ENCODE measurements at regions not wholly inside any gene's neighbourhood (a gene's known extent, or its start where the extent isn't known, plus 50 kb on each side); places are given as distances from the start of the nearest gene placed in this dataset.

DNA sequence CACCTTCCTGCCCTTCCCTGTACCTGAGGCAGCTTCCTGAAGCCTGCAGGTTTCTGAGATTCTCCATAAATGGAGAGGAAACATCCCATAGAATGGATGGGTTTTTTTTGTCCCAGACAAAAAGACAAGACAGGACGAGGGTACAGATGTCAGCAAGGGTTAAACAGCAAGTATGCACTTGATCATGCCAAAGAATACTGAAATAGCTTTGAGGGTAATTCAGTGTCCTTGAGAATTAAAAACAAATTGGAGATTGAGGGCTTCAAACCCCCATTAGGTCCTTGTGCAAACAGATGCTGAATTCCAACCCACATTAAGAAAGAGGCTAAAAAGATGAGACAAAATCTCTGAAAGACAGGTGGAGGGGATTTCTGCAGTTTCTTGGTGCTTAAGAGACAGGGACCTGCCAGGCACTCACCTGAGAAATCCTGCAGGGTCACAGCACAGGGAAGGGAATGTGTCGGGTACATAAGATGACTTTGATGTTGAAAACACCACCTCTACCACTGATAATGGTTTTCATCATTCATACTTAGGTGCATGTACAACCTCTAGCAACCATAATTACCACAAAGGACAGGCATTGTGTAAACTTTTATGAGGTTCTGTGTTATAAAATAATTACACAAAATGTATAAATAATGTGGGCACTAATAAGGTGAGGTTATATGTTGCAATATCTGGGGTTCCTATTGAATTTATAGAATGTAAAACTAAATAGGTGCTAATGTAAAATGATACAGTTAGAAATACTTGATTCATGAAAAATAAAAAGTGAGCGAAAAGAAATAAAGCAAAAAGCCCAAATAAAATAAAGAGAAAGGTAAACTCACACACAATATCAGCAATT lies 107.1 kb upstream of the TOP3B start:
- in situ Hi-C loops (cut with HindIII; ENCODE audit: low pct_ligation_motif_present, low sequenced_read_pairs) = no loop called here
- TF ChIP-seq, protein P1, sequence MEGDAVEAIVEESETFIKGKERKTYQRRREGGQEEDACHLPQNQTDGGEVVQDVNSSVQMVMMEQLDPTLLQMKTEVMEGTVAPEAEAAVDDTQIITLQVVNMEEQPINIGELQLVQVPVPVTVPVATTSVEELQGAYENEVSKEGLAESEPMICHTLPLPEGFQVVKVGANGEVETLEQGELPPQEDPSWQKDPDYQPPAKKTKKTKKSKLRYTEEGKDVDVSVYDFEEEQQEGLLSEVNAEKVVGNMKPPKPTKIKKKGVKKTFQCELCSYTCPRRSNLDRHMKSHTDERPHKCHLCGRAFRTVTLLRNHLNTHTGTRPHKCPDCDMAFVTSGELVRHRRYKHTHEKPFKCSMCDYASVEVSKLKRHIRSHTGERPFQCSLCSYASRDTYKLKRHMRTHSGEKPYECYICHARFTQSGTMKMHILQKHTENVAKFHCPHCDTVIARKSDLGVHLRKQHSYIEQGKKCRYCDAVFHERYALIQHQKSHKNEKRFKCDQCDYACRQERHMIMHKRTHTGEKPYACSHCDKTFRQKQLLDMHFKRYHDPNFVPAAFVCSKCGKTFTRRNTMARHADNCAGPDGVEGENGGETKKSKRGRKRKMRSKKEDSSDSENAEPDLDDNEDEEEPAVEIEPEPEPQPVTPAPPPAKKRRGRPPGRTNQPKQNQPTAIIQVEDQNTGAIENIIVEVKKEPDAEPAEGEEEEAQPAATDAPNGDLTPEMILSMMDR (IDR thresholded peaks at IDR 0.05; ENCODE audit: low read depth, low read length, missing control alignments) = no peak
- peaks cover 21% of the 10 kb centered on the region for H3K27me3 ChIP-seq (replicated peaks)

DNA sequence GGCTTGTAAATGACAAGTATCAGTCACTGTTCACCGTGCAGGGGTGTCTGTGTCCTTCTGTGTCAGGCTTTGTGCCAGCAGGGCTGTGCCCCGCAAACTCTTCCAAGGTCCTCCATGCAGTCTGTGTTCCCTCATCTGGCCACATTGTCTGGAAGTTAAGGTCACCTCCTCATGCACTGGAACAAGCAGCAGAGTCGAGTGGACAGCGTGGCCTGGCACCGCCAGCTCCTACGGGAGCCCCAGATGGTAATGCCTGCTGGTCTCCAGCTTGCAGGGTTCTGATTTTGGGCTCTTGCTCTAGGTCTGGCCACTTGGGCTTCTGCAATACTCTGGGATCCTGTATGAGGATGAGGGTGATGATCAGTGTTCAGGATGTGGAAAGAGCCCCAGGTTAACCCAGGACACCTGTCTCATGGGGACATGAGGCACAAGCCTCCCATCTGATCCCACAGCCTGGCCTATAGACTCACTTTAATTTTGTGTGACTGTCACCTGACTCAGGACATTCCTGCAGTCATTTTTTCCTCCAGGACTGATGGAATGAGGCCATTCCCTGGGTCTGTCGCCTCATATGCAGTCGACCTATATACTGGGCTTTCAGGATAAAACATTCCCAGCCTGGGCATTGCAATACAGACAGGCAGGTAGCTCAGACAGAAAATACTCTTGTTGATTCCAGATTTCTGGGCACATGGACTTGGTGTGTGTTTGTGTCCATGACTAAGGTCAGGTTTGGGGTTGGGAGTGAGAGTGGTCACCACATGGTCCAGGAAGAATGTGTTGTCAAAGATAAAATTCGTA lies 106.3 kb upstream of the TOP3B start:
- DNase-seq = no peak
- Histone ChIP-seq H3K27ac (no peak overlapping the region), H3K36me3 (replicated peaks) (no peaks in the 10 kb centered on the region), H3K4me3 (ENCODE audit: low read depth, low read length) (no peak overlapping the region), H3K27me3 (replicated peaks) (peaks cover 13% of the 10 kb centered on the region)
- in situ Hi-C loops (cut with HindIII; ENCODE audit: low pct_ligation_motif_present, low sequenced_read_pairs) = no loop called here
- TF ChIP-seq, protein P1 (IDR thresholded peaks at IDR 0.05; ENCODE audit: low read depth, low read length, missing control alignments) = no peak

More for the DNA sequence above, 107.1 kb upstream of the TOP3B start:
- Histone ChIP-seq H3K27ac (no peak overlapping the region), H3K4me3 (ENCODE audit: low read depth, low read length) (no peak overlapping the region), H3K36me3 (replicated peaks) (no peaks in the 10 kb centered on the region)
- DNase-seq = no peak

DNA sequence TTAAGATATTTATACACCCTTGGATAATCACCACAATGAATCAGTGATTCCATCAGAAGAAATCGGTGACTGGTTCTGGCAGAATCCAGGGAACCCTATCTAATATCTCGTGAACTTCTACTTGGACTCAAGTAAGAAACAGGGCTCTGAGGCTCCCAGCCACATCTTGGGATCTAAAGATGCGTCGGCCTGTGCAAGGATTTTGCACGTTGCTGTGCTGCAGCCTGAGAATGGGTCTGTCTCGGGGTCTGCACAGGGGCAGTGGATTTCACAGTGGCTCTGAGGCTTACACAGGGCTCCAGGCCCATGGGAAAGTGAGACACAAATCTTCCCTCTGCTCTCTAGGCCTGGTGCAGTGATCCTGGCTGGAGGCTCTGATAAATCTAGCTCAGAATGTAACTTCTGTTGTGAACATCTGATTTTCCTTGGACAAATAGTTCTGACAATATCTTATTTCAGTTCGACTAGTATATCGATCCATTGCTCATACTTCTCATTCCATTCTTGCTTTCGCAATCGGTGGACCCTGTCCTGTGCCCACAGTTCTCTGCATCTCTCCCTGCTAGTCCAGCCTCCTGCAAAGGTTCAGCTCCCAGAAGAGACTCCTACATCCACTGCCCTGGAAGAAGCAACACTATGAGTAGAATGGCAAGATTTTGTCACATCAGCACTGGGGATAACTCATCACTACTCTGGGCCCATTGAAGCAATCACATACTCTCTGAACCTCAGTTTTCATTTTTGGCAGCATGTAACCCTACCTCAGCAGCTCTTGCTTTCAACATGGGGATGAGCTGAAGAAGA lies 105.5 kb upstream of the TOP3B start:
- no peak overlapping the region for H3K27ac ChIP-seq
- in situ Hi-C loops (cut with HindIII; ENCODE audit: low pct_ligation_motif_present, low sequenced_read_pairs) = no loop called here
- DNase-seq = no peak
- TF ChIP-seq, protein P1 (IDR thresholded peaks at IDR 0.05; ENCODE audit: low read depth, low read length, missing control alignments) = no peak
- H3K36me3 ChIP-seq (replicated peaks) = no peaks in the 10 kb centered on the region
- no peak overlapping the region for H3K4me3 ChIP-seq (ENCODE audit: low read depth, low read length)
- peaks cover 13% of the 10 kb centered on the region for H3K27me3 ChIP-seq (replicated peaks)

DNA sequence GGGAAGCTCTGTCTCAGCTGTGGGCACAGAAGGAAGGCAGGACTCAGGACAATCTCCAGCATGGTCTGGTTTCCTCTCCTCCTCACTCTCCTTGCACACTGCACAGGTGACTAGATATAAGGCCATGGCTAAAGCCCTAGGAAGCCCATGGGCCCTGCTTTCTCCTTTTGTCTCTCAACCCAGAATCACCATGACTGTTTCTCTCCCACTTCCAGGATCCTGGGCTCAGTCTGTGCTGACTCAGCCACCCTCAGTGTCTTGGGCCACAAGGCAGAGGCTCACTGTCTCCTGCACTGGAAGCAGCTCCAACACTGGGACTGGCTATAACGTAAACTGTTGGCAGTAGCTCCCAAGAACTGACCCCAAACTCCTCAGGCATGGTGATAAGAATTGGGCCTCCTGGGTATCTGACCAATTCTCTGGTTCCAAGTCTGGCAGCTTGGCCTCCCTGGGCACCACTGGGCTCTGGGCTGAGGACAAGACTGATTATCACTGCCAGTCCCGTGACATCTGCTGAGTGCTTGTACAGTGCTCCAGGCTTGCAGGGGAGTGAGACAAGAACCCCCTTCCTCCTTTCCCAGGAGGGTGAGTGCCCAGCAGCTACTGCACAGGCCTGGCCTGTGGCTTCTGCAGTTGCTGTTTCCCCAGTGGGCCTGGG lies 104.0 kb upstream of the TOP3B start:
- peaks cover 23% of the 10 kb centered on the region for H3K27me3 ChIP-seq (replicated peaks)

More for the DNA sequence above, 104.0 kb upstream of the TOP3B start:
- DNase-seq = no peak
- no peaks in the 10 kb centered on the region for H3K36me3 ChIP-seq (replicated peaks)
- H3K4me3 ChIP-seq (ENCODE audit: low read depth, low read length) = no peak overlapping the region
- no peak overlapping the region for H3K27ac ChIP-seq
- TF ChIP-seq, protein P1 (IDR thresholded peaks at IDR 0.05; ENCODE audit: low read depth, low read length, missing control alignments) = no peak
- in situ Hi-C loops (cut with HindIII; ENCODE audit: low pct_ligation_motif_present, low sequenced_read_pairs) = no loop called here

Data from brain microvascular endothelial cell (primary cell).